ENCODE measurements at regions not wholly inside any gene's neighbourhood (a gene's known extent, or its start where the extent isn't known, plus 50 kb on each side); places are given as distances from the start of the nearest gene placed in this dataset.
"Not testable (repeated sequence)": the region's sequence is repeated elsewhere in the genome, so short reads cannot be mapped to it uniquely, and the experiment has no call there.

GRCh38 chr1:188013222-188013849 lies 1184.6 kb downstream of the PLA2G4A start:
- H3K4me1 ChIP-seq (ENCODE audit: control insufficient read depth in 2 of 2, insufficient read depth in 2 of 2, low read length in 1 of 2); H3K27ac ChIP-seq (ENCODE audit: low read depth in 2 of 2, low read length in 1 of 2); H3K27me3 ChIP-seq (ENCODE audit: control insufficient read depth in 1 of 2, insufficient read depth in 2 of 2, low read length in 2 of 2); H3K36me3 ChIP-seq (ENCODE audit: control insufficient read depth in 2 of 2, insufficient read depth in 2 of 2, low read length in 1 of 2); H3K4me3 ChIP-seq (ENCODE audit: low read depth in 1 of 2, low read length in 2 of 2); H3K9me3 ChIP-seq (ENCODE audit: control insufficient read depth in 2 of 2, insufficient read depth in 1 of 2, low read depth in 1 of 2, low read length in 1 of 2): not testable (repeated sequence)
- WGBS, 2 donors = 96% methylated on average over 43 to 49 of the region's 49 CpGs

- Histone ChIP-seq H3K27me3 (ENCODE audit: control insufficient read depth in 1 of 2, insufficient read depth in 2 of 2, low read length in 2 of 2) (no peaks in the 10 kb centered on the region), H3K27ac (ENCODE audit: low read depth in 2 of 2, low read length in 1 of 2) (no peak overlapping the region), H3K4me3 (ENCODE audit: low read depth in 1 of 2, low read length in 2 of 2) (no peak overlapping the region), H3K36me3 (ENCODE audit: control insufficient read depth in 2 of 2, insufficient read depth in 2 of 2, low read length in 1 of 2) (no peaks in the 10 kb centered on the region), H3K4me1 (ENCODE audit: control insufficient read depth in 2 of 2, insufficient read depth in 2 of 2, low read length in 1 of 2) (no peaks in the 10 kb centered on the region), H3K9me3 (ENCODE audit: control insufficient read depth in 2 of 2, insufficient read depth in 1 of 2, low read depth in 1 of 2, low read length in 1 of 2) (peaks cover 0 to 2% of the 10 kb centered on the region in 2 donors)
- WGBS, 2 donors = 90 to 92% methylated on average over 4 of the region's 4 CpGs
Observed at GRCh38 chr1:188017921-188018320, 1189.2 kb downstream of the PLA2G4A start.

- no peaks in the 10 kb centered on the region for H3K36me3 ChIP-seq (ENCODE audit: control insufficient read depth in 2 of 2, insufficient read depth in 2 of 2, low read length in 1 of 2)
- no peaks in the 10 kb centered on the region for H3K9me3 ChIP-seq (ENCODE audit: control insufficient read depth in 2 of 2, insufficient read depth in 1 of 2, low read depth in 1 of 2, low read length in 1 of 2)
- no peak overlapping the region for H3K27ac ChIP-seq (ENCODE audit: low read depth in 2 of 2, low read length in 1 of 2)
- H3K4me1 ChIP-seq (ENCODE audit: control insufficient read depth in 2 of 2, insufficient read depth in 2 of 2, low read length in 1 of 2) = no peaks in the 10 kb centered on the region
- H3K4me3 ChIP-seq (ENCODE audit: low read depth in 1 of 2, low read length in 2 of 2) = no peak overlapping the region
- H3K27me3 ChIP-seq (ENCODE audit: control insufficient read depth in 1 of 2, insufficient read depth in 2 of 2, low read length in 2 of 2) = no peaks in the 10 kb centered on the region
- 78 to 80% methylated on average over 2 of the region's 2 CpGs for WGBS, 2 donors
Observed at GRCh38 chr1:188022661-188023060, 1193.9 kb downstream of the PLA2G4A start.

- H3K27ac ChIP-seq (ENCODE audit: low read depth in 2 of 2, low read length in 1 of 2) = no peak overlapping the region
- 85 to 86% methylated on average over 2 of the region's 2 CpGs for WGBS, 2 donors
- H3K4me3 ChIP-seq (ENCODE audit: low read depth in 1 of 2, low read length in 2 of 2) = no peak overlapping the region
- H3K27me3 ChIP-seq (ENCODE audit: control insufficient read depth in 1 of 2, insufficient read depth in 2 of 2, low read length in 2 of 2) = no peaks in the 10 kb centered on the region
- no peaks in the 10 kb centered on the region for H3K4me1 ChIP-seq (ENCODE audit: control insufficient read depth in 2 of 2, insufficient read depth in 2 of 2, low read length in 1 of 2)
- H3K36me3 ChIP-seq (ENCODE audit: control insufficient read depth in 2 of 2, insufficient read depth in 2 of 2, low read length in 1 of 2) = no peaks in the 10 kb centered on the region
- H3K9me3 ChIP-seq (ENCODE audit: control insufficient read depth in 2 of 2, insufficient read depth in 1 of 2, low read depth in 1 of 2, low read length in 1 of 2) = no peaks in the 10 kb centered on the region
Observed at GRCh38 chr1:188023206-188023605, 1194.5 kb downstream of the PLA2G4A start.

- H3K27me3 ChIP-seq (ENCODE audit: control insufficient read depth in 1 of 2, insufficient read depth in 2 of 2, low read length in 2 of 2) = no peaks in the 10 kb centered on the region
- H3K36me3 ChIP-seq (ENCODE audit: control insufficient read depth in 2 of 2, insufficient read depth in 2 of 2, low read length in 1 of 2) = no peaks in the 10 kb centered on the region
- H3K4me3 ChIP-seq (ENCODE audit: low read depth in 1 of 2, low read length in 2 of 2) = no peak overlapping the region
- H3K9me3 ChIP-seq (ENCODE audit: control insufficient read depth in 2 of 2, insufficient read depth in 1 of 2, low read depth in 1 of 2, low read length in 1 of 2) = no peaks in the 10 kb centered on the region
- H3K27ac ChIP-seq (ENCODE audit: low read depth in 2 of 2, low read length in 1 of 2) = no peak overlapping the region
- H3K4me1 ChIP-seq (ENCODE audit: control insufficient read depth in 2 of 2, insufficient read depth in 2 of 2, low read length in 1 of 2) = no peaks in the 10 kb centered on the region
Observed at GRCh38 chr1:188027613-188028012, 1198.9 kb downstream of the PLA2G4A start.

- H3K36me3 ChIP-seq (ENCODE audit: control insufficient read depth in 2 of 2, insufficient read depth in 2 of 2, low read length in 1 of 2); H3K4me1 ChIP-seq (ENCODE audit: control insufficient read depth in 2 of 2, insufficient read depth in 2 of 2, low read length in 1 of 2); H3K4me3 ChIP-seq (ENCODE audit: low read depth in 1 of 2, low read length in 2 of 2); H3K9me3 ChIP-seq (ENCODE audit: control insufficient read depth in 2 of 2, insufficient read depth in 1 of 2, low read depth in 1 of 2, low read length in 1 of 2); H3K27ac ChIP-seq (ENCODE audit: low read depth in 2 of 2, low read length in 1 of 2); H3K27me3 ChIP-seq (ENCODE audit: control insufficient read depth in 1 of 2, insufficient read depth in 2 of 2, low read length in 2 of 2): not testable (repeated sequence)
- WGBS, 2 donors = 94 to 96% methylated on average over 2 of the region's 2 CpGs
Observed at GRCh38 chr1:188037572-188037971, 1208.8 kb downstream of the PLA2G4A start.

- no peak overlapping the region for H3K27ac ChIP-seq (ENCODE audit: low read depth in 2 of 2, low read length in 1 of 2)
- 72 to 74% methylated on average over 4 of the region's 4 CpGs for WGBS, 2 donors
- H3K36me3 ChIP-seq (ENCODE audit: control insufficient read depth in 2 of 2, insufficient read depth in 2 of 2, low read length in 1 of 2) = no peaks in the 10 kb centered on the region
- H3K9me3 ChIP-seq (ENCODE audit: control insufficient read depth in 2 of 2, insufficient read depth in 1 of 2, low read depth in 1 of 2, low read length in 1 of 2) = no peaks in the 10 kb centered on the region
- no peaks in the 10 kb centered on the region for H3K4me1 ChIP-seq (ENCODE audit: control insufficient read depth in 2 of 2, insufficient read depth in 2 of 2, low read length in 1 of 2)
- H3K27me3 ChIP-seq (ENCODE audit: control insufficient read depth in 1 of 2, insufficient read depth in 2 of 2, low read length in 2 of 2) = no peaks in the 10 kb centered on the region
- H3K4me3 ChIP-seq (ENCODE audit: low read depth in 1 of 2, low read length in 2 of 2) = no peak overlapping the region
Observed at GRCh38 chr1:188043536-188044245, 1214.9 kb downstream of the PLA2G4A start.

- Histone ChIP-seq H3K36me3 (ENCODE audit: control insufficient read depth in 2 of 2, insufficient read depth in 2 of 2, low read length in 1 of 2) (no peaks in the 10 kb centered on the region), H3K27me3 (ENCODE audit: control insufficient read depth in 1 of 2, insufficient read depth in 2 of 2, low read length in 2 of 2) (no peaks in the 10 kb centered on the region), H3K4me3 (ENCODE audit: low read depth in 1 of 2, low read length in 2 of 2) (no peak overlapping the region), H3K4me1 (ENCODE audit: control insufficient read depth in 2 of 2, insufficient read depth in 2 of 2, low read length in 1 of 2) (no peaks in the 10 kb centered on the region), H3K9me3 (ENCODE audit: control insufficient read depth in 2 of 2, insufficient read depth in 1 of 2, low read depth in 1 of 2, low read length in 1 of 2) (no peaks in the 10 kb centered on the region), H3K27ac (ENCODE audit: low read depth in 2 of 2, low read length in 1 of 2) (no peak overlapping the region)
Observed at GRCh38 chr1:188050250-188050649, 1221.5 kb downstream of the PLA2G4A start.

- H3K27me3 ChIP-seq (ENCODE audit: control insufficient read depth in 1 of 2, insufficient read depth in 2 of 2, low read length in 2 of 2) = no peaks in the 10 kb centered on the region
- no peaks in the 10 kb centered on the region for H3K4me1 ChIP-seq (ENCODE audit: control insufficient read depth in 2 of 2, insufficient read depth in 2 of 2, low read length in 1 of 2)
- no peak overlapping the region for H3K27ac ChIP-seq (ENCODE audit: low read depth in 2 of 2, low read length in 1 of 2)
- H3K9me3 ChIP-seq (ENCODE audit: control insufficient read depth in 2 of 2, insufficient read depth in 1 of 2, low read depth in 1 of 2, low read length in 1 of 2) = no peaks in the 10 kb centered on the region
- WGBS, 2 donors = 49 to 55% methylated on average over 7 of the region's 7 CpGs
- H3K4me3 ChIP-seq (ENCODE audit: low read depth in 1 of 2, low read length in 2 of 2) = no peak overlapping the region
- no peaks in the 10 kb centered on the region for H3K36me3 ChIP-seq (ENCODE audit: control insufficient read depth in 2 of 2, insufficient read depth in 2 of 2, low read length in 1 of 2)
Observed at GRCh38 chr1:188056011-188056410, 1227.3 kb downstream of the PLA2G4A start.

- no peaks in the 10 kb centered on the region for H3K9me3 ChIP-seq (ENCODE audit: control insufficient read depth in 2 of 2, insufficient read depth in 1 of 2, low read depth in 1 of 2, low read length in 1 of 2)
- WGBS, 2 donors = 79 to 86% methylated on average over 1 of the region's 1 CpG
- no peaks in the 10 kb centered on the region for H3K36me3 ChIP-seq (ENCODE audit: control insufficient read depth in 2 of 2, insufficient read depth in 2 of 2, low read length in 1 of 2)
Observed at GRCh38 chr1:188058801-188059200, 1230.1 kb downstream of the PLA2G4A start.

More at GRCh38 chr1:188058801-188059200, 1230.1 kb downstream of the PLA2G4A start:
- H3K4me3 ChIP-seq (ENCODE audit: low read depth in 1 of 2, low read length in 2 of 2) = no peak overlapping the region
- H3K4me1 ChIP-seq (ENCODE audit: control insufficient read depth in 2 of 2, insufficient read depth in 2 of 2, low read length in 1 of 2) = no peaks in the 10 kb centered on the region
- no peak overlapping the region for H3K27ac ChIP-seq (ENCODE audit: low read depth in 2 of 2, low read length in 1 of 2)
- H3K27me3 ChIP-seq (ENCODE audit: control insufficient read depth in 1 of 2, insufficient read depth in 2 of 2, low read length in 2 of 2) = no peaks in the 10 kb centered on the region
